Tibial artery (tissue), 4 donors: ENCODE measurements at regions not wholly inside any gene's neighbourhood (a gene's known extent, or its start where the extent isn't known, plus 50 kb on each side); places are given as distances from the start of the nearest gene placed in this dataset.

Experiments used
- DNase-seq, 2 donors: peaks; one replicate each; pipeline ENCODE4 v3.0.0-alpha.2; 2019
- H3K27ac ChIP-seq, 2 donors: fragments of 200-600 bp; sonication (generic) in 1 of 2; 1 replicate in 1 of 2; 2 replicates in 1 of 2; pipeline ENCODE4 v1.5.1; 2018 to 2019; ENCODE audit warnings: mild to moderate bottlenecking in 1 of 2
- H3K27me3 ChIP-seq, 2 donors: fragments of 200-600 bp; sonication (generic) in 1 of 2; one replicate each; pipeline versions ENCODE4 v1.5.1 to v1.6.0; 2016 to 2019
- H3K36me3 ChIP-seq, 3 donors: fragments of 200-600 bp; sonication (generic) in 2 of 3; one replicate each; pipeline ENCODE4 v1.5.1; 2016 to 2019; ENCODE audit warnings: mild to moderate bottlenecking in 2 of 3
- H3K4me1 ChIP-seq, 4 donors: fragments of 200-600 bp; sonication (generic) in 2 of 4; 1 replicate in 3 of 4; 2 replicates in 1 of 4; pipeline ENCODE4 v1.5.1; 2016 to 2019
- H3K4me3 ChIP-seq, 2 donors: fragments of 200-600 bp; sonication (generic) in 1 of 2; 1 replicate in 1 of 2; 2 replicates in 1 of 2; pipeline ENCODE4 v1.5.1; 2018 to 2019; ENCODE audit warnings: mild to moderate bottlenecking in 2 of 2
- H3K9me3 ChIP-seq, 3 donors: fragments of 200-600 bp; sonication (generic) in 1 of 3; one replicate each; pipeline ENCODE4 v1.5.1; 2016 to 2019
- intact Hi-C: fragments of 100-400 bp; cut with DNase I; formaldehyde crosslinking; loops from one replicate; pipeline ENCODE4 v1.15.0; 2023; ENCODE audit warnings: low total_unique reads
- TF ChIP-seq, protein P1 (sequence below), 2 experiments: fragments of 200-600 bp in 1 of 2; fragments of 450-650 bp in 1 of 2; IDR thresholded peaks; one replicate each; pipeline ENCODE4 v1.5.1; 2017 to 2019; ENCODE audit warnings: antibody characterized with exemption in 2 of 2, mild to moderate bottlenecking in 1 of 2, moderate library complexity in 1 of 2

GRCh38 chr9:115946530-115946929 lies 207.1 kb upstream of the PAPPA start:
- H3K36me3 ChIP-seq = no peaks in the 10 kb centered on the region
- no peaks in the 10 kb centered on the region for H3K9me3 ChIP-seq
- intact Hi-C loops = loop anchor here (10.0 kb wide), 1 partner anchor 332 kb away; no protein-coding TSS in a partner anchor
- H3K27me3 ChIP-seq = no peaks in the 10 kb centered on the region
- no peak for DNase-seq
- H3K4me1 ChIP-seq = peaks cover 0 to 39% (median 20%) of the 10 kb centered on the region in 4 donors
- TF ChIP-seq, protein P1, sequence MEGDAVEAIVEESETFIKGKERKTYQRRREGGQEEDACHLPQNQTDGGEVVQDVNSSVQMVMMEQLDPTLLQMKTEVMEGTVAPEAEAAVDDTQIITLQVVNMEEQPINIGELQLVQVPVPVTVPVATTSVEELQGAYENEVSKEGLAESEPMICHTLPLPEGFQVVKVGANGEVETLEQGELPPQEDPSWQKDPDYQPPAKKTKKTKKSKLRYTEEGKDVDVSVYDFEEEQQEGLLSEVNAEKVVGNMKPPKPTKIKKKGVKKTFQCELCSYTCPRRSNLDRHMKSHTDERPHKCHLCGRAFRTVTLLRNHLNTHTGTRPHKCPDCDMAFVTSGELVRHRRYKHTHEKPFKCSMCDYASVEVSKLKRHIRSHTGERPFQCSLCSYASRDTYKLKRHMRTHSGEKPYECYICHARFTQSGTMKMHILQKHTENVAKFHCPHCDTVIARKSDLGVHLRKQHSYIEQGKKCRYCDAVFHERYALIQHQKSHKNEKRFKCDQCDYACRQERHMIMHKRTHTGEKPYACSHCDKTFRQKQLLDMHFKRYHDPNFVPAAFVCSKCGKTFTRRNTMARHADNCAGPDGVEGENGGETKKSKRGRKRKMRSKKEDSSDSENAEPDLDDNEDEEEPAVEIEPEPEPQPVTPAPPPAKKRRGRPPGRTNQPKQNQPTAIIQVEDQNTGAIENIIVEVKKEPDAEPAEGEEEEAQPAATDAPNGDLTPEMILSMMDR (IDR thresholded peaks at IDR 0.05) = no peak
- no peak overlapping the region for H3K27ac ChIP-seq
- no peak overlapping the region for H3K4me3 ChIP-seq

DNA sequence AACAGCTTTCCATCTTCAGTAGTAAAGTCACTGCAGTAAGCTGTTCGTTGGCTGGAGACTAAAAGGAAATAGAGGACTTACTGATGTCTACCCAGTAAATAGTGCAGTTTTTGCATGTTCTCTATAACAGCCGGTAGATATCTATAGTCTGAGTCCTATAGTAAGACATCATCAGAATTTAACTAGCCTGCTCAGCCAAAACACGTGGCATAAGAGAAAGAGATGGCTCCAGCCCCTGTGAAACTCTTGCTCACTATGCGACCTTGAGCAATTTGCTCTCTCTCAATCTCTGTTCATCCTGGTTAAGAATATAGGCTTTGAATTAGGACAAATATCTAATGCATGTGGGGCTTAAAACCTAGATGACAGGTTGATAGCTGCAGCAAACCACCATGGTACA lies 201.6 kb upstream of the PAPPA start:
- TF ChIP-seq, protein P1 (IDR thresholded peaks at IDR 0.05) = no peak
- DNase-seq = no peak
- no peaks in the 10 kb centered on the region for H3K27me3 ChIP-seq
- H3K9me3 ChIP-seq = no peaks in the 10 kb centered on the region
- H3K4me1 ChIP-seq = no peaks in the 10 kb centered on the region
- no peak overlapping the region for H3K4me3 ChIP-seq
- H3K27ac ChIP-seq = no peak overlapping the region
- no peaks in the 10 kb centered on the region for H3K36me3 ChIP-seq
- intact Hi-C loops = no loop called here

GRCh38 chr9:115952430-115953292 lies 200.9 kb upstream of the PAPPA start:
- TF ChIP-seq, protein P1 (IDR thresholded peaks at IDR 0.05) = no peak
- Histone ChIP-seq H3K36me3 (no peaks in the 10 kb centered on the region), H3K4me1 (no peaks in the 10 kb centered on the region), H3K9me3 (no peaks in the 10 kb centered on the region), H3K4me3 (no peak overlapping the region), H3K27me3 (no peaks in the 10 kb centered on the region), H3K27ac (no peak overlapping the region)
- DNase-seq = no peak
- intact Hi-C loops = no loop called here

DNA sequence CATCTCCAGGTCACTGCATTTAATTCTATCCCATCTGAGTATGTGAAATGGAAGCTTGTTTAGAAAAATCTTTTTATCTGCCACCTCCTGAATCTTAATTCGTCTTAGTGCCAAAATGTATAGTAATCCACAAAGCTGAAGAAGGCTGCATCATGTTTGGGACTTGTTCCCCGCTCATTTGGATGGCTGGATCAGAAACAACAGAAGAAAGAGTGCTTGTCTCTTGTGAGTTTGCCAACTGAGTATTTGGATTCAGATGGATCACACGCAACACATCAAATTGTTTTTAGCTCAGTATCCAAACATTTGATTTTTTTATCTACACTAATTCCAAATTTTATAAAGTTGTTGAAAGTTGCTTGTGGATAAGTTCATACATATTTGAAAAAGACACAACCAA lies 197.2 kb upstream of the PAPPA start:
- Histone ChIP-seq H3K4me3 (no peak overlapping the region), H3K36me3 (no peaks in the 10 kb centered on the region), H3K27ac (no peak overlapping the region), H3K27me3 (no peaks in the 10 kb centered on the region), H3K9me3 (no peaks in the 10 kb centered on the region), H3K4me1 (no peaks in the 10 kb centered on the region)
- DNase-seq = no peak
- intact Hi-C loops = no loop called here
- TF ChIP-seq, protein P1 (IDR thresholded peaks at IDR 0.05) = no peak

- TF ChIP-seq, protein P1 (IDR thresholded peaks at IDR 0.05) = no peak
- DNase-seq = no peak
- H3K27ac ChIP-seq = no peak overlapping the region
- H3K4me3 ChIP-seq = no peak overlapping the region
- peaks cover 0 to 3% (median 0%) of the 10 kb centered on the region in 3 donors for H3K9me3 ChIP-seq
- no peaks in the 10 kb centered on the region for H3K4me1 ChIP-seq
- no peaks in the 10 kb centered on the region for H3K27me3 ChIP-seq
- no peaks in the 10 kb centered on the region for H3K36me3 ChIP-seq
- intact Hi-C loops = no loop called here
Observed at GRCh38 chr9:115957585-115957984, 196.0 kb upstream of the PAPPA start.
